Stimulated activated CD4-positive, alpha-beta T cell treated with anti-CD3 and anti-CD28 coated beads, Interleukin-15, amount 100 ng/mL, for 24 hours (primary cell): ENCODE measurements at regions not wholly inside any gene's neighbourhood (a gene's known extent, or its start where the extent isn't known, plus 50 kb on each side); places are given as distances from the start of the nearest gene placed in this dataset.

Experiments
- DNase-seq: peaks from one replicate; pipeline ENCODE4 v3.0.0-alpha.2; 2020

DNA sequence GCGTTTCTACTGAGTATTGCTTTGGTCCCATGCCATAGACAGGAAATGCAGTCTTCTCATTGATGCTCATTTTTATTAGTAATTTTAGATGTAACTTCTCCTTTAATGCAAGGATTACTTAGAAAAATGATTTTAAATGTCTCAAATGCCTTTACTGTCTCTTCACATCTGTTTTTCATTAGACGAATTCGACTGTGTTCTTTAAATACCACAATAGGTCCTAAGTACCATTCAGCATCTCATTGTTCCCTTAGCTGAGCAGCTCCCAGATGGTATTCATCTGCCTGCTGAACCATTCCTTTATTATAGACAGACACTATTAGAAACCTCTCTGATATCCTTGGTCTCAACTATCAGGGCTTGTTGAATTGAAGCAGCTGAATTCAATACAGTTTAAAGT is 113.6 kb downstream of the LSMEM1 start:
- DNase-seq: no peak

DNA sequence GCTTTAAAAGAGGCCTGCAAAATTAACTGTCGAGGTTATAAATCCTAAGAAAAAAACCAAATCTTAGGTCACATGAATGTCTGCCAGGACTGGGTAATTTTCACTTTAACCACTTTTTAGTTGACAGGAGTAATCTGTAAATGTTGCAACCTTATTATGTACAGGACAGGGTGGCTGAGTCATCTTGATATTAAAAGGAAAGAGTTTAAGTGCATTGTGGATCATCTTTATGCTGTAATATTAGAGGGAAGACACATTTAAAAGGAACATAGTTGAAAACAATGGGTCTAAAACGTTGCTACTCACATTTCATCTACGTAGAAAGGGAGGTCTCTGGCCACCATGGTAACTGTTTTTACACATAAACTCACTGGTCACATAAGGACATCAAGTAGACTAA is 115.5 kb downstream of the LSMEM1 start:
- no peak for DNase-seq

DNA sequence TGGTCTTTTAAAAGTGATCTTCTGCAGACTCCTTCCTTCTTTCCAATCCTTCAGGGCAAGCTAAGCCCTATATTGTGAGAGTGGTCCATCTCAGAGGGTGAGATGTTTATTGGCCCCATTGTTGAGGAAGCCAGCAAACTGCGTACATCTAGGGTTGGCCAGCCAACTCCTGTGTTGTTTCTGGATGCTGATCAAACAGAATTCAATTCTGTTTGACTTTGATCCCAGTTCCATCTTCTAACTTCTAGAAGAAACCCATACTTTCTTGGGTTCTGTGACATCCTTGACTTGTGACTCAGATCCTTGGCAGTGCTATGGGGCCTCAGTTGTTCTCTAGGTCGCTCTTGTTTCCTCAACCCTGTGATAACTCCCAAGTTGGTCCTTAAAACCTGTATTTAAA is 116.2 kb downstream of the LSMEM1 start:
- DNase-seq: no peak

DNA sequence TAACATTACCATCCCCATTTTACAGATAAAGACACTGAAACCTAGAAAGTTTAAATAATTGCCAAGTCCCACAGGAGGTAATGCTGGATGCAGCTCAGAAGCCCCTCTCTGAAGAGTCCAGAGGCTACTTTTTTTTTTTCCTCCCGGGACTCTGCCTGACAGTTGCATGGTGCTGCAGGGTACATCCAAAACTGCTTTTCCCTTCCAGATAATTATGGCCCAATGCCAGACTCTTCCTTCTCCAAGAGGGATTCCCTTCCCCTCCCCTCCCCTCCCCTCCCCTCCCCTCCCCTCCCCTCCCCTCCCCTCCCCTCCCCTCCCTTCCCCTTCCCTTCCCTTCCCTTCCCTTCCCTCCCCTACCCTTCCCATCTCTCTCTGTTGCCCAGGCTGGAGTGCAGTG is 122.9 kb downstream of the LSMEM1 start:
- DNase-seq: no peak

DNA sequence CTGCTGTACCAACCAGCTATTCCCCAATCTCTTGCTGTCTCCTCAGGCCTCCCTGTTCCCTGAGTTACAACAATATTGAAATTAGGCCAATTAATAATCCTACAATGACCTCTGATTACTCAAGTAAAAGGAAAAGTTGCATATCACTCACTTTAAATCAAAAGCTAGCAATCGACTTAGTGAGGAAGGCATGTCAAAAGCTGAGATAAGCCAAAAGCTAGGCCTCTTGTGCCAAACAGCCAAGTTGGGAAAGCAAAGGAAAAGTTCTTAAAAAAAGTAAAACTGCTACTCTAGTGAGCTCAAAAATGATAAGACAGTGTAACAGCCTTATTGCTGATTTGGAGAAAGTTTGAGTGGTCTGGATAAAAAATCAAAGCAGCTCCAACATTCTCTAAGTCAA is 129.8 kb downstream of the LSMEM1 start:
- no peak for DNase-seq

DNA sequence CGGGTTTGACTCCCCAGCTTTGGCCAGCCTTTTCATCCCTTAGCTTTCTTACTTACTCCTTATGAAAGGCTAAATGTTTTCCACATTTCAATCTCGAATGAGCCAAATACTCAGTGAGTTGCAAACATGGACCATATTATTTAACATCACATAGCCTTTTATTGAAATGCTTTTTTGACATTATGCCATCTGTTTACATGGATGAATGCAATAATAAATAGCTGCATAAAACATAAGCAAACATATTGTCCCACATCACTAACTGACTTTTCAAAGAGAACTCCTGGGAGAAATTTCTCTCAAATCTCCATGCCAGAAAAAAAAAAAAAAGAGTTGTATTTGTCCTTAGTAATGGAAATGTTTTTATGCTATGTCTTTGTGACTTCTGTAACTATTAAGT is 134.9 kb downstream of the LSMEM1 start:
- DNase-seq: no peak

DNA sequence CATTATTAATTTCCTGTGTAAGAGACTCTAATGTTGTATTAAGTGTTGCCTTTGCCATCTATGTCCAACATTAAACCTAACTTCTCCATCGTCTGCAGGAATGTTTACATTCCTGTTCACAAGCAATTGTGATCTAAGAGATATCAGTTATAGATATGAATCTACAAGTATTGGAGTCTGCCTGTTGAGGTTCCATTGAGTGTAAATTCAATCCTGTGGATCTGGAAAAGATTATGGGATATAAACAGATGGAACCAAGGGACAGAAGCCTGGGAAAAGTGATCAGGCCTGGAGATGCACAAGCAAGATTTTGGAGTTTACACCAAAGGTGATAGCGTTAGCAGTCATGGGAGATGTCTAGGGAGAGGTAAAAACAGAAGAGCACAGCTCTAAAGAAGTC is 135.5 kb downstream of the LSMEM1 start:
- DNase-seq: no peak

DNA sequence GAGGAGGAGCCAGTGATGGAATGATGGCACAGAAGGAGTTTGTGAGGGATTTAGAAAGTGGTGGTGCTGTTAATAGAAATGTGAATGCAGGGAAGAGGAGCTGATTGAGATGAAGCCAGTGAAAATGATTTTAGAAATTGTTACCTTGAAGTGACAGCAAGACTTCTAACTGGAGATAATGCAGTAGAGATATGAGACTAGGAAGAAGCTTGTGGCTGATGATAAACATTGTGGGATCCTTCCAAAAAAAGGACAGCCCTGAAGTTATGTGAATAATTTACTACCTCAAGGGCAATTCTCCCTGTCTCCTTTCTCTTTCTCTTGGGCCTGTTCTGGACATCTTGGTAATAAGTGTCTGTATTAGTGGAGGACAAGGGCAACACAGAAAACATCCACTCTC is 138.6 kb downstream of the LSMEM1 start:
- no peak for DNase-seq

DNA sequence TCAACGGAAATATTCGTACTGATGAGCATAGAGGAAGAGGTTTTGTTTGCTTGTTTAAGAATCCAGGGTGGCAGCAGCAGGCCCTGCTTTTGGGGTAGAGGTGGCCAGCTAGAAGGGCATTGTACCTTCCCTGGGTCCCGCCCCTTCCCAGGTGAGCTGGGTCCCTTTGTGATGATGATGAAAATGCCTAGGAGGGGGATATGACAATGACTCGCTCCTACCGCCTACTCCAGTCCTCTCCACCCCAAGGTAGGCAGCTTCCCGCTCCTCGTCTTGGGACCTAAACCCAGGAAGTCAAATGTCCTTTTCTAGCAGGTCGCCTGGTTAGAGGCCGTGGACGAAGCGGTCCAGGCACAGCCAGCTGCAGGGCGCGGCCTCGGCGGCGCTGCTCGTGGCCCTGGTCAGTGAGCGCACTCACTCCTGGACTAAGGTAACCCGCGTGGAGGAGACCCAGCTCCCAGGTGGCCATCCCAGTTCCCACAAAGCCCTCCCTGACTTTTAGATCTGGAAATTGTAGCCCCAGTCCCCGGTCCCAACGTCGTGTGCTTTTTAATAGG is 141.4 kb downstream of the LSMEM1 start:
- no peak for DNase-seq

DNA sequence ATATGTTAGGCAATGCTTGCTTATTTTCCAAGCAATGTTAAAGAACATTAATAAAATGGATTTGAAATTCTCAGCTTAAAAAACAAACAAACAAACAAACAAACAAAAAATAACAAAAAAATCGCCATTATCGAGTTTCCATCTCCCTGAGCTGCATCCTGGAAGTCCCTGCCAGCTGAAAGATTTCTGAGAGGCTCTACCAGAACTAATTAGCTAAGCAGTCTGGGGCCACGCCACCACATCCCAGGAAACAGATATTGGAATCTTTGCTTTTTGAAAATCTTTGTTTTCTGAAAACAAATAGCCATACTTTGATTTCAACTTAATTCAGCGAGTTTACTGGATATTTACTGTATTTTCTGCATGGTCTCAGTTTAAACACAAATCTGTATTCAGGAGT is 143.6 kb downstream of the LSMEM1 start:
- no peak for DNase-seq

DNA sequence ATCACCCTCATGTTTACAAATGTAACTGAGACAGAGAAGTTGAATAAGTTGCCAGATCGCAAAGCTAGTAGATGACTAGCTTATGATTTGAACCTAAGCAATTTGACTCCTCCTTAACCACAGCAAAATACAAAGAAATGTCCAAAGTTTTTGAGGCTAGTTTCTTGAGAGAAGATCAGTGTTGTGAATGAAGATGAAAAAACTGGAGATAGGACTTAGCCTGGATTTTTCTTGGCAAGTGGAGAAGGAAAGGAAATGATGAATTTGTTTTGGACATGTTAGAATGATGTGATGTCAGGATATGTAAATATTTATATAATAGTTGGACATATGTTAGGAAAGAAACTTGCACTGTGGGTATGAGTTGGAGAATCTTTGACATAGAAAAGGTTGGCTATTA is 149.8 kb downstream of the LSMEM1 start:
- DNase-seq: no peak

DNA sequence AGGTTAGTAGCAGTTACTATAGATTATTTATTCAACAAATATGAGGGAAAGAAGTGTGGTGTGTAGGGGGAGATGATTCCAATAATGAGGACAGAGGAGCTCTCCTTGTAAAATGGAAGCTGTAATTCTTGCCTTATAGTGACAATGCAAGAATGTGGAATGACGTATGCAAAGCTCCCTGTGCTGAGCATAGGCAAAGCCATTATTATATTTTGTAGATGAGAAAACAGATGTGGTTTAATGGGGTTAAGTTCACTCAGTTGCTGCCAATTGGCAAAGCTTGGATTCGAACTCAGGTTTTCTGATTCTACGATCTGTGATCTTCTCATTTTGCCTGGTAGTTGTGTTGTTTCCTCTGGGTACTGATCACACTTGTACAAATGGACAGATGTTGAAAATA is 153.3 kb downstream of the LSMEM1 start:
- DNase-seq: no peak

DNA sequence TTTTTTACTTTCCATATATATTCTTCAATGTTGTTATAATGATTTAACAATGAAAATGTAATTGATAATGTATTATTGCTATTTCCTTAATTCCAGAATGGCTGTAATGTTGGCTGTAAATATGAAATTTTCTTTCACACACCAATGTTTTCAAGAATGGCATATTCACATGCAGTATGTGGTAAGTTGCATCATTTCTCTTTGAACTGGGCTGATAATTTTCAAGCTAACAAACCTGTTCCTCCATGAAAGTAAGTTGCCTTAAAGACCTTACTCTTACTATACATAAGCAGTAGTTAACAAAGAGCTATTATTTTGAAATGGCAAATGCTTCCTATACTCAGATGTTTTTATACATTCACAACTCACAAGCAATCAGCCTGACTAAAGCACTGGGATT is 154.5 kb downstream of the TMEM168 start:
- DNase-seq: no peak

DNA sequence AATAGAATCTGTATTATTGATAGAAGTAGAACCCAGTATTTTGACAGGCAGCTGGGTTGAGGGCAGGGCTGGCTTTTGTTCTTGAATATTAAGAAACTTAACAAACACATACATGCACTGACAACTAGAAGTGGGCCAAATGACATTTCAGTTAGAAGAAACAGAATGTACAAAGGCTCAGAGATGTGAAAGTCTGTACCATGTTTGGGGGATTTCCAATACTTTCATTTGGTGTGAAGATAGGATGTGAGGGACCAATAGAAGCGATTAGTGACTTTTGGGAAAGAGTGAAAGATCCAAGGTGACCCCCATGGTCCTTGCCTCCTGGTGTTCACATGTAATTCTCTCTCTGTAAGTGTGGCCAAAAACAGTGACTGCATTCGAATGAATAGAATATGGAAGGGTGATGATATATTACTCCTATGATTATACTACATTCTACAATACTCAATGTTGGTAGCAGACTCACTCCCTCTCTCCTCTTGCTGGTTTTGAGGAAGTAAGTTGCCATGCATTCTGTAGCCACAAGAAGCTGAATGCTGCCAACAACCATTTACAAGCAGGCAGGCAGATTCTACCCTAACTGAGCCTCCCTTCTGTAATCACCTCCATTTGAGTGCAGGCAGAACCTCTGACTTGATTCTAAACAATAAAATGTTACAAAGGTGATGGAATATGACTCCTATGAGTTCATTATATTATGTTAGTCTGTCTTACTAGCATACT is 151.4 kb downstream of the TMEM168 start:
- no peak for DNase-seq

DNA sequence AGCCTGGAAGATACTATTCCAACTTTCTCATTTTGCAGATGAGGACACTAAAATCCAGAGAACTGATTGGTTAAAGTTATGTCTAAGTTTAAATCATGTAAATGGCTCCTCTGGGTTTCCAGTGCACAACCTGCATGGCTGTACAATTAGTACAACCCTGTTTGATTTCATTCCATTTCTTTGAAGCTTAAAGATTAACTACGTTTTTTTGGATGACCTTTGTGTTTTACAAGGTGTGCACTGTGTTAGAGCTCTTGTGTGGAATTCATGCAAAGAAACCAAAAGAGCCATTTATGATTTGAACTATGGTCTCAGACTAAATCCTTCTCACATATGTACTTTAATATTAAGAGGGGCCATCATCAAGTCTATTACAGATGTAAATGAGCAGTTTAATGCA is 149.5 kb downstream of the TMEM168 start:
- no peak for DNase-seq

DNA sequence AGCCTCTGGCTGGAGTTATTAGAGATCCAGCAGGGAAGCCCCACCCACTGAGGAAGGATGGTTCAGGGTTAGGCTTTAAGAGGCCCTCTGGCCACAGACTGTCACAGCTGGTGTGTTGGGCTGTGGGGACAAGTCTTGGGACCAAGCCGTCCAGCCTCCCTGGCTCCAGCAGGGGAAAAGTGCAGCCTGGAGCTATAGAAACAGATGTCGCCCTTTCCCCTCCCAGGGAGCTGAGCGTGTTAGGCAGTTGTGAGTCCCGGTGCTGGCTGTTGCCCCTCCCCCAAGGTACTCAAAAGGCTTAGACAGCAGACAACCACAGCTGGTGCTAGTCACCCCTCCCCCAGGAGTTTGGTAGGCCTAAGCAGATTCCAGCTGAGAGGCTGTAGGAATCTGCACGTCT is 143.4 kb downstream of the TMEM168 start:
- no peak for DNase-seq

DNA sequence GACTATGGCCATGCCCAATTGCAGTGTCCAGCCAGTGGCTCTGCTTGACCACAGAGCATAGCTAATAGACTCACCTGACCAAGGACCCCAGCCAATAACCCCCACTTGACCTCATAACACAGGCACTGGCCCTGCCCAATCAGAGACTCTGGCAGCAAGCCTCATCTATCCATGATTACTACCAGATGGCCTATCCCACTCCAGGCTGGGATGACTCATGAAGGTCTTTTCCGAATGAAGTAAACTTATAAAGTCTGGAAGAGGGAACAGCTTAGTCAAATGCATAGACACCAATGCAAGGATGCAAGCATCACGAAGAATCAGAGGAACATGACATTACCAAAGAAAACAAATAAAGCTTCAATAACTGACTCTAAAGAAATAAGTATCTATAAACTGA is 141.4 kb downstream of the TMEM168 start:
- no peak for DNase-seq

DNA sequence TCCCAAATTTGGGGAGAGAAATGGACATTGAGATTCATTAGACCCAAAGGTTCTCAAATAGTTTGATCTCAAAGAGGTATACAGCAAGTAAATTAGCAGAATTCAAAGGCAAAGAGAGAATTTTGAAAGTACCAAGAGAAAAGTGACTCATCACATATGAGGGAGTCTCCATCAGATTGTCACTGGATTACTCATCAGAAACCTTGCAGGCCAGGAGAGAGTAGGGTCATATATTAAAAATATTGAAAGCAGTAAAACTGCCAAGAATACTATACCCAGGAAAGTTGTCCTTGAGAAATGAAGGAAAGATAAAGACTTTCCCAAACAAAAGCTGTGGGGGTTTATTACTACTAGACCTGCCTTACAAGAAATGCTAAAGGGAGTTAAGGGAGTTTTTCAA is 140.6 kb downstream of the TMEM168 start:
- no peak for DNase-seq

DNA sequence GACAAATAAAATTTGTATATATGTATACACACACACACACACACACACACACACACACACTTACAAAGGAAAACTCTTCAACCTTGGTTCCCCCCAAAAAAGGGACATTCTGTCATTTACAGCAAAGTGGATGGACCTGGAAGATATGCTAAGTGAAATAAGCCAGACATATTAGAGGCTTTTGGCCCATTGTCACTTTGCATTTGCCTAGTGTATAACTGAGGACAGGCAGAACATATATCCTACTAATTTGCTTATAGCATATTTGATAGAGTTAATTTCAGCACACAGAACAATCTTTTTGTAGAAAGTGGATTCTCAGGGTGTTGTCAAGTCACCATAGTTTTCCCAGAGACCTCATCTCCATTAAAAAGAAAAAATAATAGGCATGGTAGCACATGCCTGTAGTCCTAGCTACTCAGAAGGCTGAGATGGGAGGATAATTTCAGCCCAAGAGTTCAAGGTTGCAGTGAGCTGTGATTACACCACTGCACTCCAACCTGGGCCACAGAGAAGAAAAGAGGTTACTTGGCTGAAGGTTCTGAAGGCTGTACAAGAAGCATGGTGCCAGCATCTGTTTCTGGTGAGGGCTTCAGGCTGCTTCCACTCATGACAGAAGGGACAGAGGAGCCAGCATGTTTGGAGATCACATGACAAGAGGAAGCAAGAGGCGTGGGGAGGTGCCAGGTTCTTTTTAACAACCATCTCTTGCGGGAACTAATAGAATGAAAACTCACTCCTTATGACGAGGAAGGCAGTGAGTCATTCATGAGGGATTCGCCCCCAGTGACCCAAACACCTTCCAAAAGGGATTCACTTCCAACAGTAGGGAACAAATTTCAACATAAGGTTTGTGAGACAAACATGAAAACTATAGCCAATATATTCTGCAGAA is 135.6 kb downstream of the TMEM168 start:
- no peak for DNase-seq

DNA sequence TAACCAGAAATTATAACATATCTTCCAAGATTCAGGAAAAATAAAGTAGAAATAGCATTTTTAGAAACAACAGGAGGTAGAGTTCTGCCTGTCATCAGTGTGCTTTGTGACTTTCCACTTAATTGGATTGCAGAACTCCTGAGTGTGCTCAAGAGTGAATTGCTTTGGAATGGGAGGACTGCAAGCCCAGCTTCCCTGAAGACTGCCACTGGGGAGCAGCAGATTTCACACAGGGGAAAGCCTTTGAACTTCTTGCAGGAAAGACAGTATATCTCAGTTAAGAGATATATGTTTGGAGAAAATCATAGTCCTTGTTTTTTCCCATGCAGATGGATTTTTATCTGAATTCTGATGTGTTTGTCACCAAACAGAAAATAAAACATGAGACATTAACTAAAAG is 124.5 kb downstream of the TMEM168 start:
- no peak for DNase-seq

DNA sequence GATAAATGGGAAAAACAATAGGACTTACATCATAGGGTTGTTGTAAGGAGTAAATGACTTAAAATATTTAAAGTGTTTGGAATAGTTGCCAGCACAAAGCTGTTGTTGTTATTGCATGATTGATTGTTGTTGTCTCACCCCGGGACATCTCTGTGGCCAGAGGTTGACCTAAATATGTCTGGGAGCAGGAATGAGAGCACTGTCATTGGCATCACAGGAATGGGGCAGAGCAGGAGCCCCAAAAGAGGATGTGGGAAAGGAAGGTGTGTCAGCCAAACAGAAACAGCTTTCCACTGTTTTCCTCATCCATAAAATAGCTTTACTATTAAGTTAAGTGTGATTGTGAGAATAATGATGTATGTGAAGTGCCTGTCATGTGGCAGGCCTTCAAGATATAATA is 121.6 kb downstream of the TMEM168 start:
- no peak for DNase-seq

DNA sequence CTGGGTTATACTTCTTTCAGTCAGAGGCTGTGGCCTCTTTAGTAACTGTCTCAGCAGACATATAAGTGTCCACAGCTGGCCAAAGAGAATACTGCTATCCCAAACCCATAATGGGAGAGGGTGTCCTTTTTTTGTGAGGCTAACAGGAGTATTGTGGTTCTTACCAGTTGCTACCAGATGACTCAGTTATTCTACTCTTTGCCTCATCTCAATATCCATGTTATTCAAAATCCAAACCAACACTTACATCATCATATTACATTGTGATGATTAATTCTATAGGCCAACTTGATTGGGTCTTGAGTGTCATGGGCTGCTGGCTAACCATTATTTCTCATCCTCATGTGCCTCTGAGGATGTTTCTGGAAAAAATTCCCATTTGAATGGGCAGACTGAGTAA is 120.9 kb downstream of the TMEM168 start:
- no peak for DNase-seq

DNA sequence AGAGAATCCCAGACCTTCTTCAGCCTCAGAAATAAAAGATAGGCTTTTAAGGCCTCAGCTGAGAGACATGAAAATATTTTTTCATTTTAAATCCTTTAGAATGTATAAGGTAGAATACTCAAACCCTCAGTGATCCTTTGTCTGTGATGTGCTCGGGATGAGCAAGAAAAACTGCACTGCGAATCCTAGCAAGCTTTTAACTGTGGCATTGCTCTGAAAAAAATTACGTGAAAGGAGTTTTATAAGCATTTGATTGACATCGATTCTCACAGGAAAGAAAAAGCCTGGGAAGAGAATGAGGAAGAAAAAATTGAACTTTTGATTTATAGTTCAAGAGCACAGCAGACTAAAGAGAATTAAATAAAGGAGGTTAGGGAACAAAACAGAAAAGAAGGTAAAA is 120.0 kb downstream of the TMEM168 start:
- no peak for DNase-seq

DNA sequence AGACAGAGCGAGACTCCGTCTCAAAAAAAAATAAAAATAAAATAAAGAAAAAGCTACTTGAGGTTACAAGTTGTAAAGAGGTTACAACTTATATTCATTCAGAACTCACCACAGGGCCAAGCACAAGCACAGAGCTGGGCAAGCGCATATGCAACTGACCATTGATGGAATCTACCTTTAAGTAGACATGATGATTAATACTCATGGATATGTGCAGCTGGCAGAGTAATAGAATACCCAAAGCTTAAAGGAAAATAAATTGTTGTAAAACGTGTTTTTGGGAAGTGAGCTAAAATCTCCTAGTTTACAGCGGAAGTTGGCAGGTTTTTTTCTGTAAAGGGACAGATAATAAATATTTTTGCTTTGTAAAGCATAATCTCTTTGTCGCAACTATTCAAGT is 111.6 kb downstream of the TMEM168 start:
- no peak for DNase-seq
